H9 (cell line): ENCODE measurements at regions not wholly inside any gene's neighbourhood (a gene's known extent, or its start where the extent isn't known, plus 50 kb on each side); places are given as distances from the start of the nearest gene placed in this dataset.

Source experiments
- DNase-seq: peaks from one replicate; pipeline ENCODE4 v3.0.0-alpha.2; 2017
- H2AFZ ChIP-seq: one replicate; pipeline ENCODE4 v1.6.1; 2013; ENCODE audit warnings: mild to moderate bottlenecking, low read length, control low read depth, moderate library complexity
- H2AK5ac ChIP-seq: 2 replicates; pipeline ENCODE4 v1.6.1; 2013; ENCODE audit warnings: low read length, control low read depth, mixed read lengths; ENCODE audit not compliant: insufficient read length
- H2BK120ac ChIP-seq: one replicate; pipeline ENCODE4 v1.6.1; 2013; ENCODE audit warnings: low read depth, mild to moderate bottlenecking, low read length, control low read depth, inconsistent platforms; ENCODE audit not compliant: poor library complexity, severe bottlenecking
- H2BK12ac ChIP-seq: 2 replicates; pipeline ENCODE4 v1.6.1; 2013; ENCODE audit warnings: low read length, control low read depth, mixed read lengths, low read depth; ENCODE audit not compliant: insufficient read length
- H2BK15ac ChIP-seq: 2 replicates; pipeline ENCODE4 v1.6.1; 2013; ENCODE audit warnings: low read depth, low read length, control low read depth
- H2BK20ac ChIP-seq: one replicate; pipeline ENCODE4 v1.6.1; 2013; ENCODE audit warnings: low read depth, mild to moderate bottlenecking, low read length, control low read depth, inconsistent platforms; ENCODE audit not compliant: poor library complexity, severe bottlenecking
- H2BK5ac ChIP-seq: 2 replicates; pipeline ENCODE4 v1.6.1; 2013; ENCODE audit warnings: low read length, control low read depth, mixed read lengths; ENCODE audit not compliant: insufficient read length
- H3K14ac ChIP-seq: 2 replicates; pipeline ENCODE4 v1.6.1; 2013; ENCODE audit warnings: low read length, control low read depth; ENCODE audit not compliant: insufficient read depth
- H3K18ac ChIP-seq: 2 replicates; pipeline ENCODE4 v1.6.1; 2013; ENCODE audit warnings: low read depth, mild to moderate bottlenecking, mixed read lengths, low read length, control low read depth; ENCODE audit not compliant: insufficient read length
- H3K23ac ChIP-seq: 2 replicates; pipeline ENCODE4 v1.6.1; 2013; ENCODE audit warnings: low read length, control low read depth, mixed read lengths, low read depth; ENCODE audit not compliant: insufficient read length
- H3K23me2 ChIP-seq: 2 replicates; pipeline ENCODE4 v1.6.1; 2013; ENCODE audit warnings: low read depth, mild to moderate bottlenecking, mixed read lengths, low read length, control low read depth; ENCODE audit not compliant: insufficient read length, poor library complexity, severe bottlenecking
- H3K27ac ChIP-seq: 2 replicates; pipeline ENCODE4 v1.5.1; 2013; ENCODE audit warnings: low read length, control low read depth, mixed read lengths, low read depth; ENCODE audit not compliant: insufficient read length
- H3K27me3 ChIP-seq: 2 replicates; pipeline ENCODE4 v1.6.1; 2013; ENCODE audit warnings: low read length, control low read depth, inconsistent platforms; ENCODE audit not compliant: insufficient read depth
- H3K4ac ChIP-seq: 2 replicates; pipeline ENCODE4 v1.6.1; 2013; ENCODE audit warnings: low read depth, mild to moderate bottlenecking, control low read depth, inconsistent platforms, low read length, moderate library complexity
- H3K4me1 ChIP-seq: 2 replicates; pipeline ENCODE4 v1.6.1; 2013; ENCODE audit warnings: low read length, control low read depth, inconsistent platforms; ENCODE audit not compliant: insufficient read depth
- H3K4me2 ChIP-seq: 2 replicates; pipeline ENCODE4 v1.6.1; 2013; ENCODE audit warnings: low read length, control low read depth, mixed read lengths; ENCODE audit not compliant: insufficient read length, insufficient read depth
- H3K56ac ChIP-seq: 2 replicates; pipeline ENCODE4 v1.6.1; 2013; ENCODE audit warnings: low read depth, mild to moderate bottlenecking, mixed read lengths, low read length, control low read depth; ENCODE audit not compliant: insufficient read length
- H3K79me1 ChIP-seq: 2 replicates; pipeline ENCODE4 v1.6.1; 2013; ENCODE audit warnings: low read depth, mild to moderate bottlenecking, moderate library complexity, low read length, control low read depth, inconsistent platforms; ENCODE audit not compliant: insufficient read depth, poor library complexity, severe bottlenecking
- H3K79me2 ChIP-seq: 2 replicates; pipeline ENCODE4 v1.6.1; 2013; ENCODE audit warnings: low read length, control low read depth, inconsistent platforms; ENCODE audit not compliant: insufficient read depth
- H3K9ac ChIP-seq: 2 replicates; pipeline ENCODE4 v1.6.1; 2013; ENCODE audit warnings: low read length, control low read depth, mixed read lengths; ENCODE audit not compliant: insufficient read length; ENCODE audit errors: extremely low read depth
- H3K9me3 ChIP-seq: one replicate; pipeline ENCODE4 v1.6.1; 2013; ENCODE audit warnings: low read depth, low read length, inconsistent platforms; ENCODE audit not compliant: control insufficient read depth
- H3T11ph ChIP-seq: one replicate; pipeline ENCODE4 v1.6.1; 2013; ENCODE audit warnings: mild to moderate bottlenecking, low read length, control low read depth, inconsistent platforms
- H4K20me1 ChIP-seq: one replicate; pipeline ENCODE4 v1.6.1; 2013; ENCODE audit not compliant: control insufficient read depth, insufficient read length, insufficient read depth
- H4K5ac ChIP-seq: 2 replicates; pipeline ENCODE4 v1.6.1; 2013; ENCODE audit warnings: low read depth, mild to moderate bottlenecking, mixed read lengths, low read length, control low read depth; ENCODE audit not compliant: insufficient read length
- H4K8ac ChIP-seq: replicated peaks from 2 replicates; pipeline ENCODE4 v1.6.1; 2013; ENCODE audit warnings: low read length, control low read depth, mixed read lengths, low read depth; ENCODE audit not compliant: insufficient read length
- H4K91ac ChIP-seq: 2 replicates; pipeline ENCODE4 v1.6.1; 2013; ENCODE audit warnings: low read depth, mild to moderate bottlenecking, moderate library complexity, mixed read lengths, low read length, control low read depth; ENCODE audit not compliant: insufficient read length
- H3K27ac Mint-ChIP-seq, 3 experiments: 2 replicates in 2 of 3; 3 replicates in 1 of 3; pipeline ENCODE4 v1.8.0; 2020 to 2021; ENCODE audit warnings: mixed read lengths in 3 of 3, mild to moderate bottlenecking in 1 of 3, moderate library complexity in 1 of 3
- H3K27me3 Mint-ChIP-seq: 2 replicates; pipeline ENCODE4 v1.8.0; 2021; ENCODE audit warnings: low read depth, mild to moderate bottlenecking, moderate library complexity, mixed read lengths
- H3K36me3 Mint-ChIP-seq, 3 experiments: 2 replicates in 2 of 3; 3 replicates in 1 of 3; pipeline ENCODE4 v1.8.0; 2020 to 2021; ENCODE audit warnings: low read depth in 3 of 3, mixed read lengths in 3 of 3; ENCODE audit not compliant: insufficient read depth in 1 of 3
- H3K4me1 Mint-ChIP-seq, 2 experiments: 2 replicates each; pipeline ENCODE4 v1.8.0; 2020; ENCODE audit warnings: mixed read lengths in 2 of 2
- H3K4me3 Mint-ChIP-seq, 2 experiments: 2 replicates in 1 of 2; 3 replicates in 1 of 2; pipeline ENCODE4 v1.8.0; 2020 to 2021; ENCODE audit warnings: mild to moderate bottlenecking in 2 of 2, mixed read lengths in 2 of 2, moderate library complexity in 1 of 2
- H3K9me3 Mint-ChIP-seq, 2 experiments: 2 replicates in 1 of 2; 3 replicates in 1 of 2; pipeline ENCODE4 v1.8.0; 2020; ENCODE audit warnings: mild to moderate bottlenecking in 2 of 2, mixed read lengths in 2 of 2, moderate library complexity in 1 of 2
- CTCF ChIP-seq: fragments of 200-600 bp; sonication (generic); conservative IDR thresholded peaks from 3 replicates; pipeline ENCODE4 v1.8.0; 2021; ENCODE audit warnings: antibody characterized with exemption, mild to moderate bottlenecking
- WGBS: extraction: QIAGEN DNeasy Blood & Tissue Kit; methylation state at CpG from one replicate; pipeline ENCODE4 v1.1.7; 2013; ENCODE audit warnings: missing lambda C conversion rate, low lambda C conversion rate, mixed read lengths; ENCODE audit not compliant: insufficient read length; ENCODE audit errors: extremely low coverage; 5-methylcytosine and 5-hydroxymethylcytosine counted together

GRCh38 chr14:35965400-35965799, 139.3 kb downstream of the BRMS1L start:
- no peaks in the 10 kb centered on the region for H3K27me3 ChIP-seq
- H2AFZ ChIP-seq, result no peak overlapping the region
- Mint-ChIP-seq H3K4me1 (no peaks in the 10 kb centered on the region), H3K36me3 (no peaks in the 10 kb centered on the region), H3K4me3 (no peak overlapping the region), H3K27me3 (no peaks in the 10 kb centered on the region), H3K9me3 (no peaks in the 10 kb centered on the region), H3K27ac (no peak overlapping the region)
- no peaks in the 10 kb centered on the region for H4K20me1 ChIP-seq
- no peak for TF ChIP-seq CTCF
- H4K5ac ChIP-seq, result no peak overlapping the region
- no peak overlapping the region for H2BK5ac ChIP-seq
- no peak overlapping the region for H3K56ac ChIP-seq
- no peak overlapping the region for H3K9ac ChIP-seq
- H2BK15ac ChIP-seq, result no peak overlapping the region
- H3K4me1 ChIP-seq, result no peaks in the 10 kb centered on the region
- no peak overlapping the region for H2BK12ac ChIP-seq
- no peak overlapping the region for H4K8ac ChIP-seq
- no peak for DNase-seq
- no peaks in the 10 kb centered on the region for H3K23me2 ChIP-seq
- H3K23ac ChIP-seq, result no peak overlapping the region
- H3K27ac ChIP-seq, result no peak overlapping the region
- H3K4ac ChIP-seq, result no peak overlapping the region
- H2BK20ac ChIP-seq, result no peak overlapping the region
- no peak overlapping the region for H2AK5ac ChIP-seq
- no peaks in the 10 kb centered on the region for H3K9me3 ChIP-seq
- no peak overlapping the region for H3K14ac ChIP-seq
- no peaks in the 10 kb centered on the region for H3K79me1 ChIP-seq
- H2BK120ac ChIP-seq, result no peak overlapping the region
- no peak overlapping the region for H3K4me2 ChIP-seq
- WGBS, result no CpG with 5 or more reads among the region's 2 CpGs
- H3K79me2 ChIP-seq, result no peaks in the 10 kb centered on the region
- H3T11ph ChIP-seq, result no peak overlapping the region
- no peak overlapping the region for H3K18ac ChIP-seq
- H4K91ac ChIP-seq, result no peak overlapping the region
